Esophagus (tissue), 2 donors: ENCODE measurements at regions not wholly inside any gene's neighbourhood (a gene's known extent, or its start where the extent isn't known, plus 50 kb on each side); places are given as distances from the start of the nearest gene placed in this dataset.

ENCODE experiments used
- H3K27ac ChIP-seq, 2 donors: one replicate each; pipeline ENCODE4 v1.5.1; 2013; ENCODE audit warnings: low read depth in 2 of 2, mild to moderate bottlenecking in 2 of 2, inconsistent platforms in 1 of 2, low read length in 1 of 2, moderate library complexity in 1 of 2
- H3K27me3 ChIP-seq, 2 donors: one replicate each; pipeline ENCODE4 v1.6.1; 2013; ENCODE audit warnings: low read length in 2 of 2, control low read depth in 1 of 2, mild to moderate bottlenecking in 1 of 2; ENCODE audit not compliant: insufficient read depth in 2 of 2, control insufficient read depth in 1 of 2
- H3K36me3 ChIP-seq, 2 donors: one replicate each; pipeline ENCODE4 v1.6.1; 2013; ENCODE audit warnings: low read length in 1 of 2; ENCODE audit not compliant: control insufficient read depth in 2 of 2, insufficient read depth in 2 of 2
- H3K4me1 ChIP-seq, 2 donors: one replicate each; pipeline ENCODE4 v1.6.1; 2013; ENCODE audit warnings: low read length in 1 of 2; ENCODE audit not compliant: control insufficient read depth in 2 of 2, insufficient read depth in 2 of 2
- H3K4me3 ChIP-seq, 2 donors: one replicate each; pipeline ENCODE4 v1.5.1; 2013; ENCODE audit warnings: low read length in 2 of 2, mild to moderate bottlenecking in 2 of 2, low read depth in 1 of 2, moderate library complexity in 1 of 2
- H3K9me3 ChIP-seq, 2 donors: one replicate each; pipeline ENCODE4 v1.6.1; 2013; ENCODE audit warnings: mild to moderate bottlenecking in 2 of 2, low read depth in 1 of 2, low read length in 1 of 2, moderate library complexity in 1 of 2; ENCODE audit not compliant: control insufficient read depth in 2 of 2, insufficient read depth in 1 of 2
- WGBS, 2 donors: extraction: QIAGEN DNeasy Blood & Tissue Kit; methylation state at CpG; one replicate each; pipeline ENCODE4 v1.1.7; 2013; 5-methylcytosine and 5-hydroxymethylcytosine counted together
- donor health status: healthy with polysubstance abuse.
- donor health status: Bipolar disorder and iron deficiency.

DNA sequence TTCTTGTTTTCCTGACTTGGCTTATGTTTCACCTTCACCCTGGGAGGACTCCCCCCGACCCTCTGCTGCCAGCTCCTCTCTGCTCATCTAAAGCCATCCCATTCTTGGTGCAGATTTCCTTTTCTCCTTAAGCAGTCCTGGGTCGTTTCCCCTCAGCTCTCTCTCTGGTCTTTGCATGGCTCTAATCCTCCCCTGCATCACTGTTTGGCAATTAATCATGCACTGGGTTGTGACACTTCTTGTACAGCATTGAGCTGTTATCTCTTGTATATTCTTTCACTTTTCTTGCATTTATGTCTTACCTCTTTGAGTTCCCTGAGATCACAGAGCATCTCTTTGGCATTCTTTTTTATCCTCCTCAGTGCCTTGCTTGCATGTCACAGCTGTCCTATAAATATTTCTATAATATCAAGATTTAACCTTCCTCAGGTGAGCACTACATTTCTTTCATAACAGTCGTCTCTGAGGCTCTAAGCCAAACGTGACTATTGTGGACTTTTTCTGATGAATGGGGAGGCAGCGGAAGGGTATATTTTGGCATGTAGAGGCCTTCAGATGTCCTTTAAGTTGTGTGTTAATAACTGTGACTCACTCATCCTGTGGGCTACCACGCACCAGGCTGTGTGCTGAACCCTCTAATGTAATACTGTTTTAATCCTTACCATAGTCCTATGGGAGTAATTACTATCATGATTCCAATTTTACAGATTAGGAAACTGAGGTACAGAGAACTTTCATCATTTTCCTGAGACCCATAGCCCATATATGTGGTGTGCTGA lies 507.5 kb downstream of the SLC4A3 start:
- Histone ChIP-seq H3K27ac (no peak overlapping the region), H3K4me3 (no peak overlapping the region), H3K27me3 (no peaks in the 10 kb centered on the region), H3K9me3 (peaks cover 0 to 9% of the 10 kb centered on the region in 2 donors), H3K36me3 (no peaks in the 10 kb centered on the region), H3K4me1 (no peaks in the 10 kb centered on the region)
- WGBS, 2 donors: 61 to 68% methylated on average over 6 of the region's 6 CpGs

DNA sequence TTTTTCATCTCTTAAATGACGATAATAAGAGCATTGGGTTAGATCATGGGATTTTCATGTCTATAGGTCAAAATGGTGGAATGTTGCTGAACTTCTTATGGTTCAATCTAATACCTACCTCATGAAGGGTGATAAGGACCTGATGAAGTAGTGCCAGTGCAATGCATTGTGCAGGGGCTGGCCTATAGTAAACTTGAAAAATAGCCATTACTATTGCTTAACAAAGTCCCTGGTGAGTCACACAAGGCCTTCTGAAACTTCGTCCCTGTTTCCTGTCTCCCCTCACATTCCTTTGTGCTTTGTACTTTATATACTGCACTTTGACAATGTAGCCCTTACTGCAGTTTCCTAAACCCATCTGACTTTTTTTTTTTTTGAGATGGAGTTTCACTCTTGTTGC lies 515.9 kb downstream of the SLC4A3 start:
- Histone ChIP-seq H3K4me1 (no peaks in the 10 kb centered on the region), H3K27me3 (no peaks in the 10 kb centered on the region), H3K36me3 (no peaks in the 10 kb centered on the region), H3K27ac (no peak overlapping the region), H3K4me3 (no peak overlapping the region), H3K9me3 (peaks cover 0 to 2% of the 10 kb centered on the region in 2 donors)
- WGBS, 2 donors: 49 to 59% methylated on average over 2 of the region's 2 CpGs

GRCh38 chr2:220144411-220144810 lies 517.0 kb downstream of the SLC4A3 start:
- WGBS, 2 donors: 66 to 89% methylated on average over 2 of the region's 2 CpGs
- H3K27ac ChIP-seq: no peak overlapping the region
- no peak overlapping the region for H3K4me3 ChIP-seq
- H3K9me3 ChIP-seq: peaks cover 0 to 2% of the 10 kb centered on the region in 2 donors
- no peaks in the 10 kb centered on the region for H3K4me1 ChIP-seq
- no peaks in the 10 kb centered on the region for H3K36me3 ChIP-seq
- H3K27me3 ChIP-seq: no peaks in the 10 kb centered on the region

DNA sequence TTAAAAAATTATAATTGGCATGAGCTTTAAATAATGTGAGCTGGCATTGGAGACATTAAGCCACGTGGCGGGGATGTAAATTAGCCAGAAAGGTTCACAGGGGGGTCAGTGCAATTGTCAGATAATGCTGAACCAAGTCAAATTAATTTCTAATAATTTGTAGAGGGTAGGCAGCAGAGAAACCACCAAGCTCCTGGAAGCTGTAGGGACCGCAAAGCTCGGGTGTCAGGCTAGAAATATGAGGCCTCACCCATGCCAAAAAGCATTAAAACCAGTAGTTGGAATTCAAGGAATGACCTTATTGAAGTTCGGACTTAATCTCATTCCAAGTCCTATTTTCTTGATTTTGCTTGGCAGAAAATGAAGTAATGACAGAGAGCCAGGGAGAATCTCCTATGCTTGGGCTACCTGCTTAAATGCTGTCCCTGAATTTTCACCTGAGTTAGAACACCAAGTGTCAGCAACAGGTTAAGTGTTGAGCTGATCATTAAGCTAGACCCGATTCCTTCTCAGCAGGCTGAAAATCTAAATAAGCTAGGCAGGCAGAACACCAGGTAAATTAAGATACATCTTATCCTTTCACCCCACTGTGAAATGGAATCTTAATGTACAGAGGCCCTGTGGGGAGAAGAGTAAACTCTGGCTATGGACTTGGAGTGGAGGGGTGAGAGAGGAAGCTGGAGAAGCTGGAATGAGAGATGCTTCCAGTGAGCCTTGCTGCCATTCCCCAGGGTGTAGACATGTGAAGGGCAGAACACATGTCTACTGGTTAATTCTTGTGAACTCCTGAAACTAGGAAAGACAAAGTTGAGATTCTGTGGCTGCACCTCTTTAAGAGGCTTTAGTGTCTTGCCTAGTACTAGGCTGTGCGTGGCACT lies 520.0 kb downstream of the SLC4A3 start:
- Histone ChIP-seq H3K27me3 (no peaks in the 10 kb centered on the region), H3K36me3 (no peaks in the 10 kb centered on the region), H3K27ac (no peak overlapping the region), H3K4me3 (no peak overlapping the region), H3K9me3 (peaks cover 0 to 2% of the 10 kb centered on the region in 2 donors), H3K4me1 (no peaks in the 10 kb centered on the region)
- WGBS, 2 donors: 68 to 70% methylated on average over 7 of the region's 7 CpGs

DNA sequence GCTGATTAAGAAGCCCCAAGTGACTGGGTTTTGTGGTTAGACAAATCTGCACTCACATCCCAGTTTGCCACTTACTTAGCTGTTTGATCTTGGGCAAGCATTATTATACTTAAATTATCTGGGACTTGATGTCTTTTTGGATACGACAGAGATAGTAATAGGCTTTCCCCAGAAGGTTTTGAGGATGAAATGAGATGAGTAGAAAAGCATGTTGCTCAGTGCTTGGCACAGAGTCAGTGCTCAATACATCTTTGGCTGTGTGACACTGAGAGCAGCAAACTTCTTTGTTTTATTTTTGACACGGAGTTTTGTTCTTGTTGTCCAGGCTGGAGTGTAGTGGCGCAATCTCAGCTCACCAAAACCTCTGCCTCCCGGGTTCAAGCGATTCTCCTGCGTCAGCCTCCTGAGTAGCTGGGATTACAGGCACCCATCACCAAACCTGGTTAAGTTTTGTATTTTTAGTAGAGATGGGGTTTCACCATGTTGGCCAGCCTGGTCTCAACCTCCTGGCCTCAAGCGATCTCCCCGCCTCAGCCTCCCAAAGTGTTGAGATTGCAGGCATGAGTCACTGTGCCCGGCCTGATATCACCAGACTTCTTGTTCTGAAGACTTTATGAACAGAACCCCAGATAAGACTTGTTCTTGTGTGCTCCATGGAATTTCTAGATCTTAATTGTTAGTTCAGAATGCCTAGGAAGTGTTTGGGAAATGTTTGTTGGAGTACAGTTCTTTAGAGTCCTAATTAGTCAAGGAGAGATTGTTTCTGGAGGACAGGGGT lies 521.2 kb downstream of the SLC4A3 start:
- Histone ChIP-seq H3K4me3 (no peak overlapping the region), H3K27ac (no peak overlapping the region), H3K36me3 (no peaks in the 10 kb centered on the region), H3K4me1 (no peaks in the 10 kb centered on the region), H3K27me3 (no peaks in the 10 kb centered on the region), H3K9me3 (peaks cover 0 to 2% of the 10 kb centered on the region in 2 donors)
- WGBS, 2 donors: 83 to 86% methylated on average over 9 of the region's 9 CpGs

DNA sequence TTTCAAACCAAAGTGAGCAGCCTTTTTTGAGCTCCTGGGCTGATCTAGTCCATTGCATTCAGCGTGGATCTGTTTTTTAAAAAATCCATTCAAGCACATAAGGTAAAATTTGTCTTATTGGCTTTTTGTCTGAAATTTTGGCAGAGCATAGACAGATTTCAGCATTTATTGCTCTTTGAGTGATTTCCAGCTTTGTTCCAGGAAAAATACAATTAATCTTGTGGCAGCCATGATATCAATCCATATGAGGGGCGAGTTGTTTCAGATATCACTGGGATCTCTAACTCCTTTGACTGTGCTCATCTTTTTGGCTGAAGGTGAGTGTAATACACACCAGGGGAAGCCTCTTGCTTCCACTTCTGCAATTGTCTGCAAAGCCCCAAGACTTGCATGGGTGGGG lies 523.9 kb downstream of the SLC4A3 start:
- Histone ChIP-seq H3K27me3 (no peaks in the 10 kb centered on the region), H3K4me3 (no peak overlapping the region), H3K27ac (no peak overlapping the region), H3K9me3 (no peaks in the 10 kb centered on the region), H3K36me3 (no peaks in the 10 kb centered on the region), H3K4me1 (peaks cover 0 to 2% of the 10 kb centered on the region in 2 donors)
- WGBS, 2 donors: 81 to 82% methylated on average over 2 of the region's 2 CpGs

DNA sequence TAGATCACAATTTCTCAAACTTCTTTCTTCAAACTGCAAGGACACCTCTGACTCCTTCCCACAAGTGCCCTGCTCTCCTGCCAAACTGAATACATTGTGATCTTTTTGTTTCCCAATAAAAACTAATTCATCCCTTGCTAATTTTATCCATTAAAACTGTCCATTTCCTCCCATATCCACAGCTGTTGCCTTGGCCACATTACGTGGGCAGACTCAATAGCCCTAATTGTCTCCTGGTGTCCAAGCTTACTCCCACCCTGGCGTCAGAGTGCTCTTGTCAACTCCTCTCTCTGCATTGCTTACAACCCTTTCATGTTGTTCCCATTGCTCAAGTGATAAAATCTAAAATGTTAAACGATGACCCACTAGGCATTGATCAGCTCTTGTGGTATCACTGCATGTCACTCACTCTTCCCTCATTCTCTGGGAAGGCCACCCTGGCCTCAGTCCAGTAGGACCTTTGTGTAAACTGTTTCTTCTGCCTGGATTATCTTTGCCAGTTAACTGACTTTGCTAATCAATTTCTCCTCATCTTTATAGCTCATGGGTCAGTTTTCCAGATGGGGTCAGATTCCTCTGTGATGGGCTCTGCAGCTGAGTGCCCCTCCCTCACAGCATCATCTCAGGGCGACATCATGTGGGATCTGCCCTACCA lies 525.0 kb downstream of the SLC4A3 start:
- H3K9me3 ChIP-seq: no peaks in the 10 kb centered on the region
- 69 to 70% methylated on average over 4 of the region's 4 CpGs for WGBS, 2 donors
- no peak overlapping the region for H3K27ac ChIP-seq
- H3K27me3 ChIP-seq: no peaks in the 10 kb centered on the region
- H3K4me3 ChIP-seq: no peak overlapping the region
- peaks cover 0 to 2% of the 10 kb centered on the region in 2 donors for H3K4me1 ChIP-seq
- H3K36me3 ChIP-seq: no peaks in the 10 kb centered on the region

- H3K27me3 ChIP-seq: no peaks in the 10 kb centered on the region
- 92 to 93% methylated on average over 4 of the region's 4 CpGs for WGBS, 2 donors
- H3K9me3 ChIP-seq: no peaks in the 10 kb centered on the region
- no peak overlapping the region for H3K4me3 ChIP-seq
- H3K27ac ChIP-seq: no peak overlapping the region
- peaks cover 0 to 2% of the 10 kb centered on the region in 2 donors for H3K4me1 ChIP-seq
- no peaks in the 10 kb centered on the region for H3K36me3 ChIP-seq
Measured at GRCh38 chr2:220153118-220153517, 525.7 kb downstream of the SLC4A3 start.

DNA sequence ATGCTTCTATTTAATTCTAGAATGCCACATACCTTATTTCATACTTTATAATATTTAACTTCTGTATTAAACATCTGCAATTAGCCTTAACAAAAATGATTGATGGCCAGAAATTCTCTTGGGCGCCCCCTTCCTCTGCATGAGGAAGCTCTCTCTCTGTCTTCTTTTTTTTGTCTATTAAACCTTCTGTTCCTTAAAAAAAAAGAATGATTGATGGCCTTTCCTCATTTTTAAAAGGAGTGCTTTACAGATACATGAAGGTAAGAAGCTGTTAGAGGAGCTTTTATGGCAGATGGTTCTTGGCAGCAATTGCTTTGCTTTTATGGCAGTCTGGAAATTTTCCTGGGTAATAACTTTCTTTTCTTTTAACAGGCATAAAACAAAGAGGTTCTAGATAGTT lies 526.9 kb downstream of the SLC4A3 start:
- Histone ChIP-seq H3K4me3 (no peak overlapping the region), H3K36me3 (no peaks in the 10 kb centered on the region), H3K9me3 (no peaks in the 10 kb centered on the region), H3K27me3 (no peaks in the 10 kb centered on the region), H3K27ac (no peak overlapping the region), H3K4me1 (peaks cover 0 to 4% of the 10 kb centered on the region in 2 donors)
- WGBS, 2 donors: 53 to 54% methylated on average over 1 of the region's 1 CpG
